HG02678 (cell line): ENCODE measurements at regions not wholly inside any gene's neighbourhood (a gene's known extent, or its start where the extent isn't known, plus 50 kb on each side); places are given as distances from the start of the nearest gene placed in this dataset.
"Not testable (repeated sequence)": the region's sequence is repeated elsewhere in the genome, so short reads cannot be mapped to it uniquely, and the experiment has no call there.

Experiments
- ATAC-seq: cut with Tn5 transposase; IDR thresholded peaks from one replicate; pipeline ENCODE4 v1.9.1; 2021; ENCODE audit warnings: mild to moderate bottlenecking, moderate library complexity; ENCODE audit not compliant: unreplicated experiment

DNA sequence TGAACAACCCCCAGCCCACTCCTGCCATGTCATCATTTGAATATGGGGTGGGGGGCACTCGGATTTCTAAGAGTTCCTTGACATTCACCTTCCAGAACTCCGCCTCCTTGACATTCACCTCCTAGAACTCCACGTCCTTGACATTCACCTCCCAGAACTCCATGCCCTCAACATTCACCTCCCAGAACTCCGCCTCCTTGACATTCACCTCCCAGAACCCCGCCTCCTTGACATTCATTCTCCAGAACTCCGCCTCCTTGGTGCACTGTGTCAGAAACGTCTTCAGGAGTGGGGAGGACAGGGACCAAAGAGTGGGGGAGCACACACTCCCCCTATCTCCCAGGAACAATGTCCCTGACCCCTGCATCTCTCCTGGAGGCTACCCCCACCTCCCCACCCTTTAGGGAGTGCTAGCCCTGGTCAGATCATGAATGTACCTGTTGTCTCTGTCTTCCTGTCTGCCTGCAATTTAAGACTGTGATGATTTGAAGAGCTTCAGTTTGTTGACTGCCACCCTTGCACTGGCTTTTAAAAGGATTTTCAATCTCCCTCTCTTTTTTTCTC lies 110.1 kb downstream of the NPTX2 start:
- ATAC-seq, result no peak

DNA sequence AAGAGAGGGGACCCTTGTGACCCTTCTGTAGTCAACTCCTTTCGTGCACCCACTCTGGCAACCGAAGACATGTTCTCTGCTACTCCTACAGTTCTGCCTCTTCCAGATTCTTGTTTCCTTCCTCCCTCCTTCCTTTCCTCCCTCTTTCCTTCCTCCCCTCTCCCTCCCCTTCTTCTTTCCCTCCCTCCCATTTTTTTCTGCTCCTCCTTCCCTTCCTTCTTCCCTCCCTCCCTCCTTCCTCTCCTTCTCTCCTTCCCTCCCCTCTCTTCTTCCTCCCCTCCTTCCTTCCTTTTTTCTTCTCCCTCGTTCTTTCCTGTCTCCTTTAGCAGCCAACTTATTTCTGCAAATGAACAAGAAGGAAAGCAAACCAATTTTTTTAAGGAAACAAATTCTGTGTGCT lies 111.5 kb downstream of the NPTX2 start:
- no peak for ATAC-seq

DNA sequence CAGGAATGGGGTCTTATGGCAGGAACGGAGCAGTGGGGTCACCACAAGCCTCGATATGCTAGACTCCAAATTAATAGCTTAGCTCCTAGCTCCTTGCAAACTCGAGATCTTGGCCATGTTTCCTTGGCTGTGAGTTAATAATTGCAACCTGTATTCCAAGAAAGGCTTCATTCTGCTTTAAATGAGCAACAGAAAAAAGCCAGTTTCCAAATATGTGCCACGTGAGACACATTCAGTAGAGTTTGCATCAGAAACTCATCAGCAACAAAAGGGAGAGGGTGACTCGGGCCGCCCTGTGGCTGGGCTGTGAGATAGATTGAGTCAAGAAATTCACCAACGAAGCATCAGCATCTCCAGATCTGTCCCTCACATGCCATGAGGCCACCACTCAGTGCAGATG lies 112.0 kb downstream of the NPTX2 start:
- no peak for ATAC-seq

DNA sequence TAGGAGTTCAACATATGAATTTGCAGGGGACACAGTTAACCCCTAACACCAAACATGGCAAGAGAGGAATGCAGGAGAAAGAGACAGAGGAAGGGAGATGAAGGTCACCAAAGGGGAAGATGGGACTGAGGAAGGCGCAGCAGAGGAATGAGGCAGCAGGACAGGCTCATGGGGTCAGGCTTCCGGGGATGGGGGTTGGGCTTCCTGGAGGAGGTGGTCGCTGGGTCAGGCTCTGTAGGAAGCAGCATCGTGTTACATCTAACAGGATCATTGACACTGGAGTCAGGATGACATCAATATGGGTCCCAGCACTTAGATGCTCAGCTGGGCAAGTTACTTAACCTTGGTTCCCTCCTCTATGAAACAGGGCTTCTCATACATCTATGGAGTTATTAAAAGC lies 113.2 kb downstream of the NPTX2 start:
- no peak for ATAC-seq

DNA sequence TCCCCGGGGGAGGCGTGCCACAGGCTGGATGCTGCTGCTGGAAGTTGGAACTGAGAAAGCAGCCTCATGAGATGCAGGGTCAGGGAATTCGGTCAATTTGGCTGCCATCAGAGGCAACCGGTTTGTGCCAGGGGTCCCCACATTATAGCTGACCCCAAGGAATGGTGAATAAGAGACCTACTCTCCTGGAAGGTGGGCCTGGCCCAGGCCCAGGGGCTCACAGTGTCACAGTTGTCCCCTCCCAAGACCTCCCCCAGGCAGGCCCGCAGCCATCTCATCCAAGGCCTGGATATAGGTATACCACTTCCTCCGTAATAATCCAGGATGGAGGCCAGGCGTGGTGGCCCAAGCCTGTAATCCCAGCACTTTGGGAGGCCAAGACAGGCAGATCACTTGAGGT lies 114.6 kb downstream of the NPTX2 start:
- no peak for ATAC-seq

DNA sequence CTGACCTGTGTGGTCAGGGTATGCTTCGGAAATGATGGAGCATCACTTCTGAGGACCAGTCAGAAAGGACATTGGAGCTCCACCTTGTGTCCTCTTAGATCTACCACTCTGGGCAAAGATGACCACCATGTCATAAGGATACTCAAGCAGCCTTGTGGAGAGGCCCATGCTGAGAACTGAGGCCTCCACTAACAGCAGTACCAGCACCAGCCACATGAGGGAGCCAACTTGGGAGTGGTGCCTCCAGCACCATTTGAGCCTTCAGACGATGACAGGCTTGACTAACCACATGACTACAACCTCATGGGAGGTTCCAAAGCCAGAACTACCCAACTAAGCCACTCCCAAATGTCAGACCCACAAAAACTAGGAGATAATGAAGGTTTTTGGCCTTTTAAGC lies 116.0 kb downstream of the NPTX2 start:
- ATAC-seq, result no peak

DNA sequence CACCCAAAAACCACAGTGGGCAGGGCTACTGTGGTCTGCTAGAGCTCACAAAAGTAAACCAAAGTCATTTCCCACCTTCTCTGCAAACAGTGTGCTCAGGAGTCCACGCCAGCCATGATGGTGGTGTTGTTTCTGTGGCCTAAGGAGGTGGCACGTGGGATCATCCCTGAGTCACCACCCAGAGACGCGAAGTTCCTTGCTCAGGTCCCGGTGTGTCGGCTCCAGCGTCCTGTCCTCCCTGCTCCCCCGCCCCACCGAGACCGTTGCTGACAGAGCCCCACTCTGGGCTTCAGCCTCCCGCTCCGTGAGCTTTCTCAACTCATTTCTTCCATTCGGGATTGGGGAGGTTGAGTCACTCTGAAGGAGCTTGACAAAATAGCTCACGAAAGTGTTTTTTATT lies 118.7 kb downstream of the NPTX2 start:
- no peak for ATAC-seq

DNA sequence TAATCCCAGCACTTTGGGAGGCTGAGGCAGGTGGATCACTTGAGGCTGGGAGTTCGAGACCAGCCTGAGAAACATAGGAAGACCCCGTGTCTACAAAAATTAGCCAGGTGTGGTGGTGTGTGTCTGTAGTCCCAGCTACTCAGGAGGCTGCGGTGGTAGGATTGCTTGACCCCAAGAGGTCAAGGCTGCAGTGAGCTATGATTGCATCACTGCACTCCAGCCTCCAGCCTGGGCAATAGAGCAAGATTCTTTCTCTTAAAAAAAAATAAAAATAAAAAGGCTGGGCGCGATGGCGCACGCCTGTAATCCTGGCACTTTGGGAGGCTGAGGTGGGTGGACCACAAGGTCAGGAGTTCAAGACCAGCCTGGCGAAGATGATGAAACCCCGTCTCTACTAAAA lies 119.4 kb downstream of the NPTX2 start:
- ATAC-seq, result not testable (repeated sequence)

DNA sequence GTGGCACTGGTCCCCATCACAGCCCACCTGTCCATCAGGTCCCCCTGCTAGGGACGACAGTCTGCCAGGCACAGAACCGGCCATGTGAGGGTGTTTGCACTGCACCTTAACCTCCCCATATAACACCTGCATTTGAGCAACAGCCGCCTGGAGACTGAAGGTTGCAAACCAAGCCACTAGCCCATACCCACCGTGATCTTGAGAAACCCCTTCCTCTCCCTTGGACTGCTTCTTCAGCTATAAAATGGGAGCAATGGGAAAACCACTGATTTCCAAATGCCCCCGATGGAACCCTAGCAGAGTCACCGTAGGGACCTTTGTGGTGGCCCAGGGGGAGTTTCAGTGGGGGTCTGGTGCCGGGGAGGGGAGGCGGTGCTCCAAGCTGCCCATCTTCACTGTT lies 120.1 kb downstream of the NPTX2 start:
- ATAC-seq, result no peak

DNA sequence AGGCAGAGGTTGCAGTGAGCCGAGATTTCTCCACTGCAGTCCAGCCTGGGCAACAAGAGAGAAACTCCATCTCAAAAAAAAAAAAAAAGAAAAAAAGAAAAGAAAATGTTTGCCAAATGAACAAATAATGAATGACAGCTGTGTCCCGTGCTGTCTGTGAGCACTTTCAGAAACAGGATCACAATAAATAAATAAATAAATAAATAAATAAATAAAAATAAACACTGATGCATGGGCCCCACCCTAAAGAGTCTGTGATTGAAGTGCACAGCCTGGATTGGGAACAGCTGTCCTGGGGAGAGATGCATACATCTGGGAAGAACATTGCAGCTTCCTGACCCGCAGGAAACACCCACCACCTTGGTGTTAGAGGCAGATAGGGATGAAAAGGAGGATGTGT lies 123.6 kb downstream of the NPTX2 start:
- ATAC-seq, result no peak

DNA sequence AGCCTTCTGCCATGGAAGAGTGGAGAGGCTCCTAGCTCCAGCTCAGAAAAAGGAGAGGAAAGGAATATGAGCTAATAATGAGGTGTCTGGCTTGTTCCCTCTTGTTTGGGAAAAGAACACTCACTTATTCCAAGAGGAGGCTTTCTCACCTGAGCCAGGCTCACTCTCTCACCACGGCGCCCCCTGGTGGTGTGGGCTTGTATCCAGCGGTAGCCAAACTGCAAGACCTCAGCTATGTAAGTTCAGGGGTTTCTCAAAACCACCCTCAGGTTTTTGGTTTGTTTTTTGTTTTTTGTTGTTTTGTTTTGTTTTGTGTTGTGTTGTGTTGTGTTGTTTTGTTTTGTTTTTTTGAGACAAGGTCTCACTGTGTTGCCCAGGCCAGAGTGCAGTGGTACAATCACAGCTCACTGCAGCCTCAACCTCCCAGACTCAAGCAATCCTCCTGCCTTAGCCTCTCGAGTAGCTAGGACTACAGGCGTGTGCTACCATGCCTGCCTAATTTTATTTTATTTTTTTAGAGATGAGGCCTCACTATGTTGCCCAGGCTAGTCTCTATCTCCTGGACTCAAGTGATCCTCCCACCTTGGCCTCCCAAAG lies 124.0 kb downstream of the TMEM130 start:
- ATAC-seq, result peak; percentile 60

DNA sequence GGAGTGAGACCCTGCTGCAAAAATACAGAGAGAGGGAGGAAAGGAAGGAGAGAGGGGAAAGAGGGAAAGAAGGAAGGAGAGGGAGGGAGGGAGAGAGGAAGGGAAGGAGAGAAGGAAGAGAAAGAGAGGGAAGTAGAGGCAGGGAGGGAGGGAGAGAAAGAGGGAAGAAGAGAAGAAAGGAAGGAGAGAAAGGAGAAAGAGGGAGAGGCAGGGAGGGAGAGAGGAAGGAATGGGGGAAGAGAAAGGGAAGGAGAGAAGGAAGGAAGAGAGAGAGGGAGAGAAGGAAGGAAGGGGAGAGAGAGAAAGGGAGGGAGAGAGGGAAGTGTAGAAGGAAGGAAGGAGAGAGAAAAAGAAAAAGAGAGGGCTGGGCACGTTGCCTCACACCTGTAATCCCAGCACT lies 121.7 kb downstream of the TMEM130 start:
- no peak for ATAC-seq

DNA sequence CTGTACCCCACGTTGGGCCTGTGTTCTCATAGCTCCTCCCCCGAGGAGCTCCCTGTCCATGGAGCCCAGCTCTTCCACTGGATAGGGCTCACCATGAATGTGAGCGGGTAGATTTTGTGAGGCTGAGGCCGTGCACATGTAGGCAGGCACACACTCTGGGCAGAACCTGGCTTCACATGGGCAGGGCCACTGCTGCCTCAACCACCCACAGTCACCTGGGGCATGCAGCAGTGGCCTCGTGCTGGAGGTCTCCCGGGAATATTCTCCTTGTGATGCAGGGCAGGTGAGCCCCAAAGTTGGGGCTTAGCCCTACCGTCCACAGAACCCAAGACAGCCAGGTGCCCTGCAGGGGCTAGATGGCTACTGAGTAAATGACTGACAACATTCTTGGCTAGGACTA lies 116.6 kb downstream of the TMEM130 start:
- ATAC-seq, result no peak

DNA sequence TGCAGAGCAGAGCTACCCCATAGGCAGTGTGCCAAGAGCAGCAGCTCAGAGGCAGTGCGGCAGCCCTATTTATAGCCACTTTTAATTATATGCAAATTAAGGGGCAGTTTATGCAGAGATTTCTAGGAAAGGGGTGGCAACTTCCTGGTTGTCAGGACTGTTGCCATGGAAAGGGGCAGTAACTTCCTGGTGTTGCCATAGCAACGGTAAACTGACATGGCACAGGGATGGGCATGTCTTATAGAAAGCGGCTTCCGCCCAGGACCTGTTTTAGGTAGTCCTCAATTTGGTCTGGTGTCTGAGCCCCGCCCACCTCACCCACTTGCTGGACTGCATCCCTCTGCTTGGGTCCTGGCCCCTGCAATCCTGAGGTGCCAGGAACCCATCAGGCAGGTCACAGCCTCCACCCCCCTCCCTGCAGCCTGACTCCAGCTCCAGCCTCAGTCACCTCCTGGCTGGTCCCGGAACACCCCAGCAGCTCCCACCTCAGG lies 115.8 kb downstream of the TMEM130 start:
- ATAC-seq, result no peak

DNA sequence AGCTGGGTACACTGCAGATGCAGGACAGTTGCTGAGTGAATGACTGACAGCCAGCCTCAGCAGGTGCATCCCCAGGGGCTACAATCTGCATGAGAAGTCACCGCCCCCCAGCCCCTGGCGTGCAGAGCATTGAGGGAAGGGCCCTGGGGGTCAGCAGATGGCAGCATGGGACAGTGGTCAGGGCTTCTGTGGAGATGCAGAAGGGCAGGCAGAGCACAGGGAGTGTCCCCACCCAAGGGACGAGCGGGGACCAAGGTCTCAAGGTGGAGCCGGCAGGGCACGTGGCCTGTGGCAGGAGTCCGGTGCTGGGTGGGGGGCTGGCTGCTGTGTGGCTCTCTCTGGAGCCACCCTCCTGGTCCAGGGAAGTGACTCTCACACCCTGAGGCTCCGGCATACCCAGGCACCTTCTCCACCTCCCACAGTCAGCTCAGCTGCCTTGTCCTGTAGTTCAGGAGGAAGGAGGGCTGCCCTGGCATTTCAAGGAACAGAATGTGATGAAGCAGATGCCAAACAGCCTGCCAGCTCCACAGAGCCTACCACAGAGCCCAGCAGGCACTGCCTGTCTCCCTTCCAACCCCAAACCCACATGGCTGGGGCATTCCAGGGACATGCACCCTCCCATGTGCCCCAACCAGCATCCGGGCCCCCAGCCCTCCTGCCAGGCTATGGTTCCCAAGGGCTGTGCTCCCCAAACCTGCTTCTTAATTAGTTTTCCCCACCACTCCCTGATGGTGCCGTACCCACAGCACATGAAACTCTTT lies 114.5 kb downstream of the TMEM130 start:
- no peak for ATAC-seq

DNA sequence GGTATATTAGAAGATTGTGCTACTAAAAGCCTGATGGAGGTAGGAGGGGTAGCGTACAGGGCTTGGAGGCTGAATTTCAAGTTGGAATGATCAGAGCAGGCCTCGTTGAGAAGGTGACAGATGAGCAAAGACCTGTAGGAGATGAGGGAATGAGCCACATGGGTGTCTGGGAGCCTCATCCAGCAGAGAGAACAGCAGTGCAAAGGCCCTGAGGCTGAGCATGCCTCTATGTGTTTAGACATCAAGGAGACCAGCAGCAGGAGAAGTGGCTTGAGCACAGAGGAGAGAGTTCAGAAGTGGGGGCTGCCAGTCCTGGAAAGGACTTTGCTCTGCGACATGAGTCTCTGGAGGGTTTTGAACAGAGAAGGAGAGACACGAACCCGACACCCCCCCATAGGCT lies 111.7 kb downstream of the TMEM130 start:
- no peak for ATAC-seq

DNA sequence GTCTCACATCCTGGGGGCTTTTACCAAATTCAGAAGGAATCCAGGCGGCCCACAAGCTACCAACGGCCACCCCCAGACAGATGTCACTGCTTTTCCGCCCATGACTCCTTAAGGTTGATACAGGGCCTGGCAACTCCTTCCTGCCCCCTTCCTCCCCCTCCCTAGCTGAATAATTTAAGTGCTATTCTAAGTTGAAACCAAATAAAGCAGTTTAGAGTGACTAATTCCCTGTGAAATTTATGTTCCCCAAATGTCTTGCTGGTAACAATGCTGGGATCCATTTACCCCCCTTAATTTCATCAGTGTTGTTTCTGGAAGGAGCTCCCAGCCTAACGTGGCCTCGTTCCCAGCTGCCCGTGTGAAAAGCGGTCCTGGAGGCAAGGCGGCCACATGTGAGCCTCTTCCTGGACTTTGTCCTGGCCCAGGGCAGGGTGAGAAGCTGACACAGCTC lies 109.6 kb downstream of the TMEM130 start:
- ATAC-seq, result no peak

DNA sequence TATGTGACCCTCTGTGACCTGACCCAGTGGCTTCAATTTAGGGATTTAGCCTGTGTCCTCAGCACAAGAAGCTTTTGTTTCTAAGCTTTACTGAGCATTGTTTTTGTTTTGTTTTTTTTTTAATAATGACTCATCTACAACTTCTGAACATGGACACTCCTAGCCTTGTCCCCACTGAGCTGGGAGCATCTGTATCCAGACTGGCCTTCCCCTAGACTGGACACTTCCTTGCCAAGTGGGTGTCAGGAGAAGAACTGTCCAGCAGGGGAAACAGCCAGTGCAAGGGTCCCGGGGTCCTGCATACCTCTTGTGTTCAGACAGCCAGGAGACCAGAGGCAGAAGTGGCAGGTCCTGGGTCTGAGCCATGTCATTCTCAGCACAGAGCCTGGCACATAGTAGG lies 108.6 kb downstream of the TMEM130 start:
- no peak for ATAC-seq

DNA sequence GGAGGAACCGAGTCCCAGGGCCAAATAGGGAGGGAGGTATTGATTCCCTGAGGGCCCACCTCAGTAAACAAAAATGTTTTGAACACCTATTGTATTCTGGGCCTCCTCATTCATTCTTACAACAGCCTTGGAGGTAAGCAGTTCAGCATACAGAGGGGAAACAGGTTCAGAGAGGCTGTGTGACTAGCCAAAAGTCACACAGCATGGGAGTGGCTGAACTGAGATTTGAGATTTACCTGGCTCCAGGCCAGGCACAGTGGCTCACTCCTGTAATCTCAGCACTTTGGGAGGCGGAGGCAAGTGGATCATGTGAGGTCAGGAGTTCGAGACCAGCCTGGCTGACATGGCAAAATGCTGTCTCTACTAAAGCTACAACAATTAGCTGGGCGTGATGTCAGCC lies 107.2 kb downstream of the TMEM130 start:
- no peak for ATAC-seq

DNA sequence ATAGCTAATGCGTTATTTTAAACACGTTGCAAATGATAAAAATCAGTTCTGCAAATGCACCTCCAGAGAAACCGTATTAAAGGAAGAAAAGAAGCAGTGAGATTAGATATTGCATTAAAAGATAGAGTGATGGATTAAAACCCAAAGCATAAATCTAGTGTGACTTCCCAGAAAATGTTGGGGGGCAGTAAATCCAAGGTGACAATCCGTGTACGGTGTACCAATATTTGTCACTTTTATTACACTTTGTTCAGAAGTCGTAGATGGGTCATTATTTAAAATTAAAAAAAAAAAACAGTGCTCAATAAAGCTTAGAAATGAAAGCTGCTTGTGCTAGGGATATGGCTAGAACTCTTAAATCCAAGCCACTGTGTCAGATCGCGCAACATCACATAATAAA lies 106.4 kb downstream of the TMEM130 start:
- ATAC-seq, result no peak

DNA sequence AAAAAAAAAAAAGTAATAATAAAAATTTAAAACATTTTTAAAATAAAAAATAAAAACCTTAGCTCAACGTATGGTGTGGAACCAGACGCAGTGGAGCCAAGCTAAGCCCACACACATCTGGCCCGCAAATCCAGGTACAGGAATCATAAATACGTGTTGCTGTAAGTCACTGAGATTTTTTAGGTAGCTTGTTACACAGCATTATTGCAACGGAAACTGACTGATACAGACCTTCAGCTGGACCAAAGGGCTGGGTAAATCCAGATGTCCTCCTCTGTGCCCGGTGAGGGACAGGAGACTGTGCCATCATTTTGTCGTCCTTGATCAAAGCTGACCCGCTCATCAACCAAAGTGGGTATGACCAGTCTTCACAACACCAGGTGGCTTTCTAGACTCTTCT lies 104.9 kb downstream of the TMEM130 start:
- ATAC-seq, result no peak

DNA sequence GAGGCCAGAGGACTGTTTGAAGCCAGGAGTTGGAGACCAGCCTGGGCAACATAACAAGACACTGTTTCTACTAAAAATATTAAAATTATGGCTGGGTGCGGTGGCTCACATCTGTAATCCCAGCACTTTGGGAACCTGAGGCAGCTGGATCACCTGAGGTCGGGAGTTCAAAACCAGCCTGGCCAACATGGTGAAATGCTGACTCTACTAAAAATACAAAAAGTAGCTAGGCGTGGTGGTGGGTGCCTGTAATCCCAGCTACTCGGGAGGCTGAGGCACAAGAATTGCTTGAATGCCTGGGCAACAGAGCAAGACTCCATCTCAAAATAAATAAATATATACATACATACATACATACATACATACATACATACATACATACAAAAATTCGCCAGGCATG lies 99.7 kb downstream of the TMEM130 start:
- ATAC-seq, result not testable (repeated sequence)
